ENCODE measurements at regions not wholly inside any gene's neighbourhood (a gene's known extent, or its start where the extent isn't known, plus 50 kb on each side); places are given as distances from the start of the nearest gene placed in this dataset.

DNA sequence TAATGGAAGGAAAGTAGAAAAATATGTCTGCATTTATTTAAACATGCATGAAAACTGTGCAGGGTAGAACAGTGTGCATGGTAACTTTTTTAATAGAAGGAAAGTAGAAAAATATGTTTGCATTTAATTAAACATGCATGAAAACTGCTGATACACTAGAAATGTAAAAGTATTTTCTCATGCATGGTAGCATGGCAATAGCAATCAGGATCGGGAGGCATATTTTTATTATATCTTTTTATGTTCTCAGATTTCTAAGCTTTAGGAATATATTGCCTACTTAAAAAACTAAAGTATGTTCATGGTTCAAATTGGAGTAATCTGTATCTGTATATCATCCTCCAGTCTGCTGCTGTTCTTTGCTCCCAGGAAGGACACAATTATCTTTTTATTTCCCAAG is 1468.9 kb upstream of the GBE1 start:
- no peak for FAIRE-seq
- Histone ChIP-seq H3K9ac (ENCODE audit: control insufficient read depth, extremely low read depth, insufficient read depth, low read length) (no peak overlapping the region), H3K4me3 (ENCODE audit: control insufficient read depth in 2 of 3, extremely low read depth in 1 of 3, insufficient read depth in 2 of 3, low read depth in 1 of 3, low read length in 3 of 3) (no peak overlapping the region), H3K4me2 (ENCODE audit: control insufficient read depth, extremely low read depth, insufficient read depth, low read depth, low read length) (no peak overlapping the region), H3K4me1 (ENCODE audit: control insufficient read depth, extremely low read depth, insufficient read depth, low read length) (no peaks in the 10 kb centered on the region), H4K20me1 (ENCODE audit: control insufficient read depth, extremely low read depth, insufficient read depth, low read length) (no peaks in the 10 kb centered on the region), H3K27ac (ENCODE audit: control insufficient read depth, insufficient read depth, low read length) (no peak overlapping the region), H3K79me2 (ENCODE audit: control insufficient read depth, insufficient read depth, low read length) (no peaks in the 10 kb centered on the region), H2AFZ (ENCODE audit: control insufficient read depth, low read length) (no peak overlapping the region), H3K27me3 (ENCODE audit: control insufficient read depth, extremely low read depth, insufficient read depth, low read length) (no peaks in the 10 kb centered on the region), H3K36me3 (ENCODE audit: control insufficient read depth in 2 of 2, extremely low read depth in 1 of 2, insufficient read depth in 2 of 2, low read length in 2 of 2) (no peaks in the 10 kb centered on the region), H3K9me3 (ENCODE audit: control insufficient read depth, low read depth, low read length) (no peaks in the 10 kb centered on the region), H3K9me1 (ENCODE audit: control insufficient read depth, extremely low read depth, insufficient read depth, low read length) (no peaks in the 10 kb centered on the region)
- no peak for DNase-seq (ENCODE audit: low read depth, low spot score)
- dilution Hi-C loops (cut with MboI; ENCODE audit: extremely low pct_ligation_motif_present, low sequenced_read_pairs): no loop called here
- TF ChIP-seq EZH2 (IDR thresholded peaks at IDR 0.05; ENCODE audit: low read length): no peak
- TF ChIP-seq, protein P1, sequence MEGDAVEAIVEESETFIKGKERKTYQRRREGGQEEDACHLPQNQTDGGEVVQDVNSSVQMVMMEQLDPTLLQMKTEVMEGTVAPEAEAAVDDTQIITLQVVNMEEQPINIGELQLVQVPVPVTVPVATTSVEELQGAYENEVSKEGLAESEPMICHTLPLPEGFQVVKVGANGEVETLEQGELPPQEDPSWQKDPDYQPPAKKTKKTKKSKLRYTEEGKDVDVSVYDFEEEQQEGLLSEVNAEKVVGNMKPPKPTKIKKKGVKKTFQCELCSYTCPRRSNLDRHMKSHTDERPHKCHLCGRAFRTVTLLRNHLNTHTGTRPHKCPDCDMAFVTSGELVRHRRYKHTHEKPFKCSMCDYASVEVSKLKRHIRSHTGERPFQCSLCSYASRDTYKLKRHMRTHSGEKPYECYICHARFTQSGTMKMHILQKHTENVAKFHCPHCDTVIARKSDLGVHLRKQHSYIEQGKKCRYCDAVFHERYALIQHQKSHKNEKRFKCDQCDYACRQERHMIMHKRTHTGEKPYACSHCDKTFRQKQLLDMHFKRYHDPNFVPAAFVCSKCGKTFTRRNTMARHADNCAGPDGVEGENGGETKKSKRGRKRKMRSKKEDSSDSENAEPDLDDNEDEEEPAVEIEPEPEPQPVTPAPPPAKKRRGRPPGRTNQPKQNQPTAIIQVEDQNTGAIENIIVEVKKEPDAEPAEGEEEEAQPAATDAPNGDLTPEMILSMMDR (optimal IDR thresholded peaks at IDR 0.05 in 1 of 3, IDR thresholded peaks at IDR 0.05 in 1 of 3, conservative IDR thresholded peaks at IDR 0.05 in 1 of 3; ENCODE audit: extremely low read depth in 1 of 3, insufficient read depth in 2 of 3, low read length in 3 of 3): no peak

DNA sequence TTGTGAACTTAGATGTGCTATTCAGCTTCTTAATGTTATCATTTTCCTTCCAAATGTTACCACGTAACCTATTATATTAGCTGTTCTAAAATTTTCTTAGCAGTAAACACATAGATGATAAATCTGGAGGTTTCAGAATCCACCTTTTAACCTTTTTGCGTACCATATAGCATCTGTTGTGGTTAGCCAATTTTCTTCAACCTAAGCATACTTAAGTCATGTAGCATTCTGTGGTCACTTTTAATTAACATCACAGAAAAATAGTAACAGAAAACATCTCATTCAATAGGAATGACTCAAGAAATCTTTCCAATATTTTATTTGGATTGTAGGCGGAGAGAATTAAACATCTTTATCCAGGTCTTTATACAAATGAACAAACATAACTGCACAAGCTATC is 1465.3 kb upstream of the GBE1 start:
- dilution Hi-C loops (cut with MboI; ENCODE audit: extremely low pct_ligation_motif_present, low sequenced_read_pairs): no loop called here
- Histone ChIP-seq H3K27ac (ENCODE audit: control insufficient read depth, insufficient read depth, low read length) (no peak overlapping the region), H4K20me1 (ENCODE audit: control insufficient read depth, extremely low read depth, insufficient read depth, low read length) (no peaks in the 10 kb centered on the region), H3K9ac (ENCODE audit: control insufficient read depth, extremely low read depth, insufficient read depth, low read length) (no peak overlapping the region), H3K4me2 (ENCODE audit: control insufficient read depth, extremely low read depth, insufficient read depth, low read depth, low read length) (no peak overlapping the region), H3K4me1 (ENCODE audit: control insufficient read depth, extremely low read depth, insufficient read depth, low read length) (peaks cover 6% of the 10 kb centered on the region), H2AFZ (ENCODE audit: control insufficient read depth, low read length) (no peak overlapping the region), H3K27me3 (ENCODE audit: control insufficient read depth, extremely low read depth, insufficient read depth, low read length) (no peaks in the 10 kb centered on the region), H3K9me1 (ENCODE audit: control insufficient read depth, extremely low read depth, insufficient read depth, low read length) (no peaks in the 10 kb centered on the region), H3K36me3 (ENCODE audit: control insufficient read depth in 2 of 2, extremely low read depth in 1 of 2, insufficient read depth in 2 of 2, low read length in 2 of 2) (no peaks in the 10 kb centered on the region), H3K79me2 (ENCODE audit: control insufficient read depth, insufficient read depth, low read length) (no peaks in the 10 kb centered on the region), H3K4me3 (ENCODE audit: control insufficient read depth in 2 of 3, extremely low read depth in 1 of 3, insufficient read depth in 2 of 3, low read depth in 1 of 3, low read length in 3 of 3) (no peak overlapping the region), H3K9me3 (ENCODE audit: control insufficient read depth, low read depth, low read length) (no peaks in the 10 kb centered on the region)
- FAIRE-seq: no peak
- DNase-seq (ENCODE audit: low read depth, low spot score): no peak
- TF ChIP-seq, protein P1 (optimal IDR thresholded peaks at IDR 0.05 in 1 of 3, IDR thresholded peaks at IDR 0.05 in 1 of 3, conservative IDR thresholded peaks at IDR 0.05 in 1 of 3; ENCODE audit: extremely low read depth in 1 of 3, insufficient read depth in 2 of 3, low read length in 3 of 3): no peak
- TF ChIP-seq EZH2 (IDR thresholded peaks at IDR 0.05; ENCODE audit: low read length): no peak

Measured in keratinocyte (primary cell).